Mesendoderm (in vitro differentiated cells): ENCODE measurements at regions not wholly inside any gene's neighbourhood (a gene's known extent, or its start where the extent isn't known, plus 50 kb on each side); places are given as distances from the start of the nearest gene placed in this dataset.

Experiments used
- DNase-seq: peaks from one replicate; pipeline ENCODE4 v3.0.0; 2013
- H2AK5ac ChIP-seq: 2 replicates; pipeline ENCODE4 v1.6.1; 2013; ENCODE audit warnings: low read length, inconsistent platforms
- H2BK120ac ChIP-seq: 2 replicates; pipeline ENCODE4 v1.6.1; 2013; ENCODE audit warnings: low read depth, mild to moderate bottlenecking, low read length, moderate library complexity, mixed read lengths
- H2BK15ac ChIP-seq: replicated peaks from 2 replicates; pipeline ENCODE4 v1.6.1; 2013; ENCODE audit warnings: low read depth, mild to moderate bottlenecking, moderate library complexity
- H2BK5ac ChIP-seq: 2 replicates; pipeline ENCODE4 v1.6.1; 2013; ENCODE audit warnings: low read length, inconsistent platforms
- H3K18ac ChIP-seq: 2 replicates; pipeline ENCODE4 v1.6.1; 2013; ENCODE audit warnings: mild to moderate bottlenecking, low read length, mixed read lengths
- H3K23ac ChIP-seq: one replicate; pipeline ENCODE4 v1.6.1; 2013; ENCODE audit warnings: low read length
- H3K27ac ChIP-seq: 2 replicates; pipeline ENCODE4 v1.5.1; 2013; ENCODE audit warnings: low read depth, mild to moderate bottlenecking, inconsistent platforms, low read length, moderate library complexity
- H3K27me3 ChIP-seq: 2 replicates; pipeline ENCODE4 v1.6.1; 2013; ENCODE audit warnings: low read length, control low read depth, mild to moderate bottlenecking, inconsistent platforms; ENCODE audit not compliant: insufficient read depth, poor library complexity
- H3K36me3 ChIP-seq: 2 replicates; pipeline ENCODE4 v1.6.1; 2013; ENCODE audit warnings: low read length, inconsistent platforms; ENCODE audit not compliant: control insufficient read depth, insufficient read depth
- H3K4ac ChIP-seq: one replicate; pipeline ENCODE4 v1.6.1; 2013; ENCODE audit warnings: low read depth, mild to moderate bottlenecking, low read length, moderate library complexity
- H3K4me1 ChIP-seq: 2 replicates; pipeline ENCODE4 v1.6.1; 2013; ENCODE audit warnings: low read depth, low read length, inconsistent platforms; ENCODE audit not compliant: control insufficient read depth
- H3K4me2 ChIP-seq: 2 replicates; pipeline ENCODE4 v1.6.1; 2013; ENCODE audit warnings: low read length
- H3K4me3 ChIP-seq: 2 replicates; pipeline ENCODE4 v1.5.1; 2013; ENCODE audit warnings: mild to moderate bottlenecking, low read length
- H3K56ac ChIP-seq: one replicate; pipeline ENCODE4 v1.6.1; 2013; ENCODE audit warnings: low read length
- H3K79me1 ChIP-seq: 2 replicates; pipeline ENCODE4 v1.6.1; 2013; ENCODE audit warnings: low read length, inconsistent platforms
- H3K79me2 ChIP-seq: 2 replicates; pipeline ENCODE4 v1.6.1; 2013; ENCODE audit warnings: mild to moderate bottlenecking, low read length; ENCODE audit not compliant: control insufficient read depth, insufficient read depth
- H3K9ac ChIP-seq: 2 replicates; pipeline ENCODE4 v1.6.1; 2013; ENCODE audit warnings: low read length, inconsistent platforms
- H4K5ac ChIP-seq: one replicate; pipeline ENCODE4 v1.6.1; 2013; ENCODE audit warnings: low read length
- H4K8ac ChIP-seq: one replicate; pipeline ENCODE4 v1.6.1; 2013; ENCODE audit warnings: low read depth, mild to moderate bottlenecking, control low read depth, low read length, moderate library complexity
- WGBS: extraction: QIAGEN DNeasy Blood & Tissue Kit; methylation state at CpG from one replicate; pipeline ENCODE4 v1.1.7; 2013; ENCODE audit warnings: low lambda C conversion rate, missing lambda C conversion rate; ENCODE audit not compliant: insufficient coverage; ENCODE audit errors: extremely low coverage; 5-methylcytosine and 5-hydroxymethylcytosine counted together

- no peak overlapping the region for H2BK5ac ChIP-seq
- no peaks in the 10 kb centered on the region for H3K79me2 ChIP-seq
- H3K4me2 ChIP-seq = no peak overlapping the region
- no peak overlapping the region for H3K56ac ChIP-seq
- H3K4me1 ChIP-seq = no peaks in the 10 kb centered on the region
- H2BK120ac ChIP-seq = no peak overlapping the region
- no peak for DNase-seq
- no peak overlapping the region for H3K4ac ChIP-seq
- no peaks in the 10 kb centered on the region for H3K27me3 ChIP-seq
- H3K4me3 ChIP-seq = no peak overlapping the region
- no peak overlapping the region for H2BK15ac ChIP-seq
- H3K36me3 ChIP-seq = no peaks in the 10 kb centered on the region
- H2AK5ac ChIP-seq = no peak overlapping the region
- no peak overlapping the region for H3K27ac ChIP-seq
- H4K5ac ChIP-seq = no peak overlapping the region
- H3K18ac ChIP-seq = no peak overlapping the region
- H3K9ac ChIP-seq = no peak overlapping the region
- H3K79me1 ChIP-seq = no peaks in the 10 kb centered on the region
- H3K23ac ChIP-seq = no peak overlapping the region
- H4K8ac ChIP-seq = no peak overlapping the region
- no CpG with 5 or more reads among the region's 7 CpGs for WGBS
Observed at GRCh38 chr14:105933238-105933637, 406.9 kb downstream of the TMEM121 start.

- no peak overlapping the region for H2BK5ac ChIP-seq
- no peak overlapping the region for H3K4me3 ChIP-seq
- H3K56ac ChIP-seq = no peak overlapping the region
- H3K36me3 ChIP-seq = no peaks in the 10 kb centered on the region
- no peaks in the 10 kb centered on the region for H3K79me1 ChIP-seq
- no peak overlapping the region for H4K5ac ChIP-seq
- no peak overlapping the region for H2BK120ac ChIP-seq
- no peak overlapping the region for H4K8ac ChIP-seq
- no peak overlapping the region for H3K18ac ChIP-seq
- H3K4me2 ChIP-seq = no peak overlapping the region
- no peak overlapping the region for H2AK5ac ChIP-seq
- H3K4ac ChIP-seq = no peak overlapping the region
- DNase-seq = no peak
- H3K23ac ChIP-seq = no peak overlapping the region
- H3K27me3 ChIP-seq = no peaks in the 10 kb centered on the region
- H2BK15ac ChIP-seq = no peak overlapping the region
- no peaks in the 10 kb centered on the region for H3K4me1 ChIP-seq
- no peaks in the 10 kb centered on the region for H3K79me2 ChIP-seq
- no CpG with 5 or more reads among the region's 3 CpGs for WGBS
- no peak overlapping the region for H3K9ac ChIP-seq
- no peak overlapping the region for H3K27ac ChIP-seq
Observed at GRCh38 chr14:105935384-105935783, 409.0 kb downstream of the TMEM121 start.

GRCh38 chr14:105937253-105938054, 411.1 kb downstream of the TMEM121 start:
- Histone ChIP-seq H2BK15ac (no peak overlapping the region), H3K56ac (no peak overlapping the region), H4K8ac (no peak overlapping the region), H3K9ac (no peak overlapping the region), H3K4me2 (no peak overlapping the region), H2BK5ac (no peak overlapping the region), H2AK5ac (no peak overlapping the region), H3K79me2 (no peaks in the 10 kb centered on the region), H4K5ac (no peak overlapping the region), H3K4me3 (no peak overlapping the region), H3K27me3 (no peaks in the 10 kb centered on the region), H3K4ac (no peak overlapping the region), H2BK120ac (no peak overlapping the region), H3K23ac (no peak overlapping the region), H3K18ac (no peak overlapping the region), H3K79me1 (no peaks in the 10 kb centered on the region), H3K4me1 (no peaks in the 10 kb centered on the region), H3K27ac (no peak overlapping the region), H3K36me3 (no peaks in the 10 kb centered on the region)
- no peak for DNase-seq
- WGBS = no CpG with 5 or more reads among the region's 11 CpGs

GRCh38 chr14:105938055-105938863, 411.9 kb downstream of the TMEM121 start:
- DNase-seq = no peak
- no CpG with 5 or more reads among the region's 17 CpGs for WGBS
- Histone ChIP-seq H3K9ac (no peak overlapping the region), H2BK120ac (no peak overlapping the region), H3K36me3 (no peaks in the 10 kb centered on the region), H2BK15ac (no peak overlapping the region), H3K79me2 (no peaks in the 10 kb centered on the region), H2AK5ac (no peak overlapping the region), H3K4me2 (no peak overlapping the region), H2BK5ac (no peak overlapping the region), H3K4ac (no peak overlapping the region), H3K4me1 (no peaks in the 10 kb centered on the region), H3K27me3 (no peaks in the 10 kb centered on the region), H3K23ac (no peak overlapping the region), H3K56ac (no peak overlapping the region), H3K27ac (no peak overlapping the region), H3K79me1 (no peaks in the 10 kb centered on the region), H3K4me3 (no peak overlapping the region), H4K5ac (no peak overlapping the region), H4K8ac (no peak overlapping the region), H3K18ac (no peak overlapping the region)

- no peaks in the 10 kb centered on the region for H3K27me3 ChIP-seq
- no peak overlapping the region for H3K18ac ChIP-seq
- no peak for DNase-seq
- H2AK5ac ChIP-seq = no peak overlapping the region
- H2BK120ac ChIP-seq = no peak overlapping the region
- H3K36me3 ChIP-seq = no peaks in the 10 kb centered on the region
- H4K5ac ChIP-seq = no peak overlapping the region
- no peak overlapping the region for H3K4me3 ChIP-seq
- no peak overlapping the region for H3K9ac ChIP-seq
- H3K4ac ChIP-seq = no peak overlapping the region
- no peak overlapping the region for H2BK15ac ChIP-seq
- no peaks in the 10 kb centered on the region for H3K79me2 ChIP-seq
- no peak overlapping the region for H3K56ac ChIP-seq
- H3K4me2 ChIP-seq = no peak overlapping the region
- no peak overlapping the region for H2BK5ac ChIP-seq
- H3K4me1 ChIP-seq = no peaks in the 10 kb centered on the region
- no peak overlapping the region for H3K27ac ChIP-seq
- H4K8ac ChIP-seq = no peak overlapping the region
- no CpG with 5 or more reads among the region's 1 CpG for WGBS
- no peak overlapping the region for H3K23ac ChIP-seq
- no peaks in the 10 kb centered on the region for H3K79me1 ChIP-seq
Observed at GRCh38 chr14:105938959-105939358, 412.6 kb downstream of the TMEM121 start.
